ENCODE measurements at regions not wholly inside any gene's neighbourhood (a gene's known extent, or its start where the extent isn't known, plus 50 kb on each side); places are given as distances from the start of the nearest gene placed in this dataset.

GRCh38 chr2:196341277-196341841 lies 170.0 kb upstream of the STK17B start:
- no peak overlapping the region for H3K27ac ChIP-seq (ENCODE audit: low read depth, low read length)
- H3K27me3 ChIP-seq (ENCODE audit: insufficient read depth, low read length) = no peaks in the 10 kb centered on the region
- ChIA-PET RAD21 (ENCODE audit: low non-redundant PET in 1 of 2, low total read pairs in 2 of 2, uncharacterized antibody in 2 of 2, unreplicated experiment in 2 of 2) (no interaction called here), POLR2A (no interaction called here), CTCF (no interaction called here)
- H3K79me2 ChIP-seq (ENCODE audit: insufficient read depth, low read length) = no peaks in the 10 kb centered on the region
- H2AFZ ChIP-seq (ENCODE audit: low read depth, low read length, poor library complexity, severe bottlenecking) = no peak overlapping the region
- no peak overlapping the region for H3K4me3 ChIP-seq (replicated peaks in 1 of 2; ENCODE audit: low read depth in 1 of 2, low read length in 2 of 2)
- no peaks in the 10 kb centered on the region for H3K9me3 ChIP-seq (ENCODE audit: control insufficient read depth in 1 of 2, insufficient read depth in 1 of 2, low read depth in 1 of 2, low read length in 2 of 2)
- no peaks in the 10 kb centered on the region for H3K9me2 ChIP-seq (ENCODE audit: insufficient read depth)
- no peak overlapping the region for H3K4me2 ChIP-seq (ENCODE audit: low read length)
- TF ChIP-seq ZBTB33 (IDR thresholded peaks at IDR 0.05; ENCODE audit: extremely low read depth, insufficient replicate concordance, low read length) (no peak), RAD21 (IDR thresholded peaks at IDR 0.05; ENCODE audit: low read depth) (no peak), MAX (IDR thresholded peaks at IDR 0.05) (no peak), CBX3 (IDR thresholded peaks at IDR 0.05; ENCODE audit: low read depth) (no peak), FOSL1 (IDR thresholded peaks at IDR 0.05; ENCODE audit: low read depth) (no peak), SP1 (IDR thresholded peaks at IDR 0.05; ENCODE audit: low read depth) (no peak), ZFX (IDR thresholded peaks at IDR 0.05) (no peak), EGR1 (IDR thresholded peaks at IDR 0.05; ENCODE audit: low read depth) (no peak)
- TF ChIP-seq, protein P1, sequence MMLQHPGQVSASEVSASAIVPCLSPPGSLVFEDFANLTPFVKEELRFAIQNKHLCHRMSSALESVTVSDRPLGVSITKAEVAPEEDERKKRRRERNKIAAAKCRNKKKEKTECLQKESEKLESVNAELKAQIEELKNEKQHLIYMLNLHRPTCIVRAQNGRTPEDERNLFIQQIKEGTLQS (IDR thresholded peaks at IDR 0.05) = no peak
- BruUV-seq (replicated peaks) = no TSS peak
- H4K20me1 ChIP-seq (ENCODE audit: insufficient read depth) = no peaks in the 10 kb centered on the region
- no peaks in the 10 kb centered on the region for H3K4me1 ChIP-seq (ENCODE audit: control insufficient read depth in 1 of 2, insufficient read depth in 2 of 2, low read length in 2 of 2)
- no peak overlapping the region for H3K9ac ChIP-seq (ENCODE audit: low read length)
- intact Hi-C loops (cut with micrococcal nuclease) = no loop called here
- ATAC-seq = no peak
- no peaks in the 10 kb centered on the region for H3K36me3 ChIP-seq (ENCODE audit: control insufficient read depth in 1 of 2, insufficient read depth in 2 of 2, low read length in 2 of 2)
- DNase-seq (ENCODE audit: low read depth, low spot score) = no peak

- H3K9me2 ChIP-seq (ENCODE audit: insufficient read depth) = no peaks in the 10 kb centered on the region
- no peak overlapping the region for H3K4me3 ChIP-seq (replicated peaks in 1 of 2; ENCODE audit: low read depth in 1 of 2, low read length in 2 of 2)
- DNase-seq (ENCODE audit: low read depth, low spot score) = no peak
- no peak for ATAC-seq
- no TSS peak for BruUV-seq (replicated peaks)
- no peaks in the 10 kb centered on the region for H3K4me1 ChIP-seq (ENCODE audit: control insufficient read depth in 1 of 2, insufficient read depth in 2 of 2, low read length in 2 of 2)
- TF ChIP-seq, protein P2, sequence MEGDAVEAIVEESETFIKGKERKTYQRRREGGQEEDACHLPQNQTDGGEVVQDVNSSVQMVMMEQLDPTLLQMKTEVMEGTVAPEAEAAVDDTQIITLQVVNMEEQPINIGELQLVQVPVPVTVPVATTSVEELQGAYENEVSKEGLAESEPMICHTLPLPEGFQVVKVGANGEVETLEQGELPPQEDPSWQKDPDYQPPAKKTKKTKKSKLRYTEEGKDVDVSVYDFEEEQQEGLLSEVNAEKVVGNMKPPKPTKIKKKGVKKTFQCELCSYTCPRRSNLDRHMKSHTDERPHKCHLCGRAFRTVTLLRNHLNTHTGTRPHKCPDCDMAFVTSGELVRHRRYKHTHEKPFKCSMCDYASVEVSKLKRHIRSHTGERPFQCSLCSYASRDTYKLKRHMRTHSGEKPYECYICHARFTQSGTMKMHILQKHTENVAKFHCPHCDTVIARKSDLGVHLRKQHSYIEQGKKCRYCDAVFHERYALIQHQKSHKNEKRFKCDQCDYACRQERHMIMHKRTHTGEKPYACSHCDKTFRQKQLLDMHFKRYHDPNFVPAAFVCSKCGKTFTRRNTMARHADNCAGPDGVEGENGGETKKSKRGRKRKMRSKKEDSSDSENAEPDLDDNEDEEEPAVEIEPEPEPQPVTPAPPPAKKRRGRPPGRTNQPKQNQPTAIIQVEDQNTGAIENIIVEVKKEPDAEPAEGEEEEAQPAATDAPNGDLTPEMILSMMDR (IDR thresholded peaks at IDR 0.05 in 2 of 3, conservative IDR thresholded peaks at IDR 0.05 in 1 of 3; ENCODE audit: borderline replicate concordance in 1 of 3, insufficient read depth in 1 of 3, low read depth in 2 of 3, low read length in 2 of 3) = no peak
- no peak for TF ChIP-seq FOSL1 (IDR thresholded peaks at IDR 0.05; ENCODE audit: low read depth)
- no peak for TF ChIP-seq SP1 (IDR thresholded peaks at IDR 0.05; ENCODE audit: low read depth)
- TF ChIP-seq ZNF274 (IDR thresholded peaks at IDR 0.05; ENCODE audit: low read depth, low read length) = no peak
- no peak for TF ChIP-seq SRF (IDR thresholded peaks at IDR 0.05; ENCODE audit: low read depth)
- no peak for TF ChIP-seq ELF1 (IDR thresholded peaks at IDR 0.05; ENCODE audit: borderline replicate concordance, low read depth)
- TF ChIP-seq, protein P1 (IDR thresholded peaks at IDR 0.05) = no peak
- no peak for TF ChIP-seq MAX (IDR thresholded peaks at IDR 0.05)
- H3K36me3 ChIP-seq (ENCODE audit: control insufficient read depth in 1 of 2, insufficient read depth in 2 of 2, low read length in 2 of 2) = no peaks in the 10 kb centered on the region
- H3K27me3 ChIP-seq (ENCODE audit: insufficient read depth, low read length) = no peaks in the 10 kb centered on the region
- H3K27ac ChIP-seq (ENCODE audit: low read depth, low read length) = no peak overlapping the region
- no peaks in the 10 kb centered on the region for H4K20me1 ChIP-seq (ENCODE audit: insufficient read depth)
- no peaks in the 10 kb centered on the region for H3K9me3 ChIP-seq (ENCODE audit: control insufficient read depth in 1 of 2, insufficient read depth in 1 of 2, low read depth in 1 of 2, low read length in 2 of 2)
- RAD21 ChIA-PET (ENCODE audit: low non-redundant PET in 1 of 2, low total read pairs in 2 of 2, uncharacterized antibody in 2 of 2, unreplicated experiment in 2 of 2) = no interaction called here
- intact Hi-C loops (cut with micrococcal nuclease) = no loop called here
- no peak overlapping the region for H3K9ac ChIP-seq (ENCODE audit: low read length)
- no peak overlapping the region for H2AFZ ChIP-seq (ENCODE audit: low read depth, low read length, poor library complexity, severe bottlenecking)
- H3K79me2 ChIP-seq (ENCODE audit: insufficient read depth, low read length) = no peaks in the 10 kb centered on the region
- POLR2A ChIA-PET = no interaction called here
- CTCF ChIA-PET = no interaction called here
- no peak overlapping the region for H3K4me2 ChIP-seq (ENCODE audit: low read length)
Observed at GRCh38 chr2:196344397-196344796, 173.0 kb upstream of the STK17B start.

Data from HCT116 (cell line).